22Rv1 (cell line): ENCODE measurements at regions not wholly inside any gene's neighbourhood (a gene's known extent, or its start where the extent isn't known, plus 50 kb on each side); places are given as distances from the start of the nearest gene placed in this dataset.

ENCODE experiments used
- ZFX ChIP-seq: fragments of 450-650 bp; IDR thresholded peaks from 2 replicates; pipeline ENCODE4 v1.6.1; 2017; ENCODE audit warnings: antibody characterized with exemption, borderline replicate concordance
- TF ChIP-seq, protein P1 (sequence below): fragments of 450-650 bp; IDR thresholded peaks from 2 replicates; pipeline ENCODE4 v1.5.1; 2017; ENCODE audit warnings: mild to moderate bottlenecking

DNA sequence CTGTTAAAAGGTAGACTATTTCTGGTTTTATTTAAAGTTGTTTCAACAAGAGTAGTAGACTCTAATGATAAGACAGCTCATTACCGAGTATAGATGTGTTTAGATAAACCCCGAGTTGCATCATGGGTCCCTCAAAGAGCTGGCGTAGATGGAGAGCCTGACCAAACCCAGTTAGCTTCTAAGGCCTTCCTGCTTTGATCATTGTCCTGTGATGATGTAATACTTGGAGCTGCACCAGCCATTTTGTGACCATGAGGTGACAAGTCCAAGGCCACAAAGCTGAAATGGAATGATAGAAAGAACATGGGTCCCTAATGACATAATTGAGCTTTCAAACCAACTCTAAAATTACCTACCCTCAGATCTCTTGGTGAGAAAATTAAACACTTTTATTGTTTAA lies 66.6 kb upstream of the TAB3 start:
- TF ChIP-seq, protein P1, sequence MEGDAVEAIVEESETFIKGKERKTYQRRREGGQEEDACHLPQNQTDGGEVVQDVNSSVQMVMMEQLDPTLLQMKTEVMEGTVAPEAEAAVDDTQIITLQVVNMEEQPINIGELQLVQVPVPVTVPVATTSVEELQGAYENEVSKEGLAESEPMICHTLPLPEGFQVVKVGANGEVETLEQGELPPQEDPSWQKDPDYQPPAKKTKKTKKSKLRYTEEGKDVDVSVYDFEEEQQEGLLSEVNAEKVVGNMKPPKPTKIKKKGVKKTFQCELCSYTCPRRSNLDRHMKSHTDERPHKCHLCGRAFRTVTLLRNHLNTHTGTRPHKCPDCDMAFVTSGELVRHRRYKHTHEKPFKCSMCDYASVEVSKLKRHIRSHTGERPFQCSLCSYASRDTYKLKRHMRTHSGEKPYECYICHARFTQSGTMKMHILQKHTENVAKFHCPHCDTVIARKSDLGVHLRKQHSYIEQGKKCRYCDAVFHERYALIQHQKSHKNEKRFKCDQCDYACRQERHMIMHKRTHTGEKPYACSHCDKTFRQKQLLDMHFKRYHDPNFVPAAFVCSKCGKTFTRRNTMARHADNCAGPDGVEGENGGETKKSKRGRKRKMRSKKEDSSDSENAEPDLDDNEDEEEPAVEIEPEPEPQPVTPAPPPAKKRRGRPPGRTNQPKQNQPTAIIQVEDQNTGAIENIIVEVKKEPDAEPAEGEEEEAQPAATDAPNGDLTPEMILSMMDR = no peak
- no peak for TF ChIP-seq ZFX
